GM06990 (cell line): ENCODE measurements at regions not wholly inside any gene's neighbourhood (a gene's known extent, or its start where the extent isn't known, plus 50 kb on each side); places are given as distances from the start of the nearest gene placed in this dataset.

Experiments
- DNase-seq: peaks from one replicate; pipeline ENCODE4 v3.0.0-alpha.2; 2011; ENCODE audit not compliant: insufficient read length; ENCODE audit errors: extremely low read depth
- H3K27me3 ChIP-seq: replicated peaks from 2 replicates; pipeline ENCODE4 v1.6.0; 2011; ENCODE audit warnings: low read length; ENCODE audit not compliant: control insufficient read depth, insufficient read depth
- H3K36me3 ChIP-seq: 2 replicates; pipeline ENCODE4 v1.5.1; 2011; ENCODE audit warnings: low read length; ENCODE audit not compliant: control insufficient read depth, insufficient read depth
- H3K4me3 ChIP-seq: replicated peaks from 2 replicates; pipeline ENCODE4 v1.5.1; 2011; ENCODE audit warnings: low read depth, mild to moderate bottlenecking, control low read depth, low read length
- CTCF ChIP-seq: IDR thresholded peaks from 2 replicates; pipeline ENCODE4 v1.5.1; 2011; ENCODE audit warnings: low read length, control low read depth, mild to moderate bottlenecking, inconsistent platforms; ENCODE audit not compliant: insufficient read depth, poor library complexity, severe bottlenecking

GRCh38 chr14:104329793-104330192 is 191.4 kb downstream of the KIF26A start:
- no peak for DNase-seq
- no peak for TF ChIP-seq CTCF
- Histone ChIP-seq H3K36me3 (no peaks in the 10 kb centered on the region), H3K27me3 (no peaks in the 10 kb centered on the region), H3K4me3 (no peak overlapping the region)

- Histone ChIP-seq H3K36me3 (no peaks in the 10 kb centered on the region), H3K27me3 (no peaks in the 10 kb centered on the region), H3K4me3 (no peak overlapping the region)
- peak; percentile 14 for TF ChIP-seq CTCF
- DNase-seq: no peak
Observed at GRCh38 chr14:104331871-104332605, 193.7 kb downstream of the KIF26A start.

GRCh38 chr14:104332634-104333270 is 194.4 kb downstream of the KIF26A start:
- no peak for DNase-seq
- Histone ChIP-seq H3K27me3 (no peaks in the 10 kb centered on the region), H3K36me3 (no peaks in the 10 kb centered on the region), H3K4me3 (no peak overlapping the region)
- TF ChIP-seq CTCF: no peak

GRCh38 chr14:104333646-104334423 is 195.4 kb downstream of the KIF26A start:
- H3K36me3 ChIP-seq: no peaks in the 10 kb centered on the region
- no peak for DNase-seq
- TF ChIP-seq CTCF: no peak
- no peak overlapping the region for H3K4me3 ChIP-seq
- H3K27me3 ChIP-seq: no peaks in the 10 kb centered on the region

- DNase-seq: no peak
- no peaks in the 10 kb centered on the region for H3K27me3 ChIP-seq
- H3K4me3 ChIP-seq: no peak overlapping the region
- TF ChIP-seq CTCF: no peak
- no peaks in the 10 kb centered on the region for H3K36me3 ChIP-seq
Observed at GRCh38 chr14:104334424-104335161, 196.2 kb downstream of the KIF26A start.
